Right lobe of liver (tissue), 4 donors: ENCODE measurements at regions not wholly inside any gene's neighbourhood (a gene's known extent, or its start where the extent isn't known, plus 50 kb on each side); places are given as distances from the start of the nearest gene placed in this dataset.

Source experiments
- POLR2A ChIP-seq: fragments of 450-650 bp; IDR thresholded peaks from one replicate; pipeline ENCODE4 v1.6.1; 2017; ENCODE audit warnings: antibody characterized with exemption, mild to moderate bottlenecking
- TF ChIP-seq, protein P1 (sequence below), 4 donors: fragments of 200-600 bp in 3 of 4; fragments of 450-650 bp in 1 of 4; IDR thresholded peaks; one replicate each; pipeline versions ENCODE4 v1.5.1 to v1.8.0; 2016 to 2022; ENCODE audit warnings: antibody characterized with exemption in 4 of 4, mild to moderate bottlenecking in 2 of 4
- donor health status: DM: no; HTN: no; CAD: no.
- donor health status: DM: no; HTN: no; CAD: no.
- donor health status: DM: no; HTN: yes; CAD: no.

DNA sequence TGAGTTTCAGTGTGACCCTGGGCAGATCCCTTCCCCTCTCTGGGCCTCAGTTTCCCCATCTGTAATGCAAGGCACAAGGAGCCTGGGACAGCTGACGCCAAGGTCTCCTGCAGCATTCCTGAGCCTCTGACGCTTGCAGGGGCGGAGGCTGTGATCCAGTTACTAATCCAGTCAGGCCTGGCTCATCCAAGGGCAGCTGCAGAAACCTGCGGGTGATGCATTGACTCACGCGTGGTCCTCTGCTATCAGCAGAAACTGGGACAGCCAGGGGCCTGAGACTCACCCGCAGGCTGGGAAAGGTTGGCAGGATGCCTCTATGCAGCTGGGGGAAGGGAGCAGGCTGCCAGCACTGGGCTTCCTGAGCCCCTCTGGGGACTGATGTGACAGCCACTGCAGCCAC, 65.0 kb upstream of the SIRPA start:
- TF ChIP-seq, protein P1, sequence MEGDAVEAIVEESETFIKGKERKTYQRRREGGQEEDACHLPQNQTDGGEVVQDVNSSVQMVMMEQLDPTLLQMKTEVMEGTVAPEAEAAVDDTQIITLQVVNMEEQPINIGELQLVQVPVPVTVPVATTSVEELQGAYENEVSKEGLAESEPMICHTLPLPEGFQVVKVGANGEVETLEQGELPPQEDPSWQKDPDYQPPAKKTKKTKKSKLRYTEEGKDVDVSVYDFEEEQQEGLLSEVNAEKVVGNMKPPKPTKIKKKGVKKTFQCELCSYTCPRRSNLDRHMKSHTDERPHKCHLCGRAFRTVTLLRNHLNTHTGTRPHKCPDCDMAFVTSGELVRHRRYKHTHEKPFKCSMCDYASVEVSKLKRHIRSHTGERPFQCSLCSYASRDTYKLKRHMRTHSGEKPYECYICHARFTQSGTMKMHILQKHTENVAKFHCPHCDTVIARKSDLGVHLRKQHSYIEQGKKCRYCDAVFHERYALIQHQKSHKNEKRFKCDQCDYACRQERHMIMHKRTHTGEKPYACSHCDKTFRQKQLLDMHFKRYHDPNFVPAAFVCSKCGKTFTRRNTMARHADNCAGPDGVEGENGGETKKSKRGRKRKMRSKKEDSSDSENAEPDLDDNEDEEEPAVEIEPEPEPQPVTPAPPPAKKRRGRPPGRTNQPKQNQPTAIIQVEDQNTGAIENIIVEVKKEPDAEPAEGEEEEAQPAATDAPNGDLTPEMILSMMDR (IDR thresholded peaks at IDR 0.05), result no peak
- no peak for TF ChIP-seq POLR2A
